ENCODE measurements at regions not wholly inside any gene's neighbourhood (a gene's known extent, or its start where the extent isn't known, plus 50 kb on each side); places are given as distances from the start of the nearest gene placed in this dataset.

DNA sequence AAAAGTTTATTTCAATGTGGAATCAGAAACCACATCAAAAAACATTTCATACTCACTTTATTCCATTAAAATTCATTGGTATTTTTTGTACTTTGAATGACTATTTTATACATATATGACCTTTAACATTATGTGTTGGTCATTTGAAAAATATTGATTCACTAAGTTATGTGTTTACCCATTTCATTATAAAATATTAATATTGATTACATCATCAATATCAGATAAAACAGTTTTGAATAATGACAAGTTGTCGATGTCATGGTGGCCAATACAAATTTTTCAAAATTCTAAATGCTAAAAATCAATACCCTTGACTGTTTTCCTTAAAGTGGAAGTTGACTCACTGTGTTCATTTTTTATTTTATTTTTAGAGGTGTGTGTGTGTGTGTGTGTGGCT lies 239.7 kb upstream of the ROBO1 start:
- TF ChIP-seq, protein P1, sequence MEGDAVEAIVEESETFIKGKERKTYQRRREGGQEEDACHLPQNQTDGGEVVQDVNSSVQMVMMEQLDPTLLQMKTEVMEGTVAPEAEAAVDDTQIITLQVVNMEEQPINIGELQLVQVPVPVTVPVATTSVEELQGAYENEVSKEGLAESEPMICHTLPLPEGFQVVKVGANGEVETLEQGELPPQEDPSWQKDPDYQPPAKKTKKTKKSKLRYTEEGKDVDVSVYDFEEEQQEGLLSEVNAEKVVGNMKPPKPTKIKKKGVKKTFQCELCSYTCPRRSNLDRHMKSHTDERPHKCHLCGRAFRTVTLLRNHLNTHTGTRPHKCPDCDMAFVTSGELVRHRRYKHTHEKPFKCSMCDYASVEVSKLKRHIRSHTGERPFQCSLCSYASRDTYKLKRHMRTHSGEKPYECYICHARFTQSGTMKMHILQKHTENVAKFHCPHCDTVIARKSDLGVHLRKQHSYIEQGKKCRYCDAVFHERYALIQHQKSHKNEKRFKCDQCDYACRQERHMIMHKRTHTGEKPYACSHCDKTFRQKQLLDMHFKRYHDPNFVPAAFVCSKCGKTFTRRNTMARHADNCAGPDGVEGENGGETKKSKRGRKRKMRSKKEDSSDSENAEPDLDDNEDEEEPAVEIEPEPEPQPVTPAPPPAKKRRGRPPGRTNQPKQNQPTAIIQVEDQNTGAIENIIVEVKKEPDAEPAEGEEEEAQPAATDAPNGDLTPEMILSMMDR (IDR thresholded peaks at IDR 0.05; ENCODE audit: low read depth, low read length), result no peak
- Histone ChIP-seq H3K9me3 (no peaks in the 10 kb centered on the region), H3K4me1 (peaks cover 2% of the 10 kb centered on the region), H3K27me3 (no peaks in the 10 kb centered on the region), H3K4me3 (ENCODE audit: low read depth, low read length) (no peak overlapping the region), H3K36me3 (no peaks in the 10 kb centered on the region)
- no peak for DNase-seq

DNA sequence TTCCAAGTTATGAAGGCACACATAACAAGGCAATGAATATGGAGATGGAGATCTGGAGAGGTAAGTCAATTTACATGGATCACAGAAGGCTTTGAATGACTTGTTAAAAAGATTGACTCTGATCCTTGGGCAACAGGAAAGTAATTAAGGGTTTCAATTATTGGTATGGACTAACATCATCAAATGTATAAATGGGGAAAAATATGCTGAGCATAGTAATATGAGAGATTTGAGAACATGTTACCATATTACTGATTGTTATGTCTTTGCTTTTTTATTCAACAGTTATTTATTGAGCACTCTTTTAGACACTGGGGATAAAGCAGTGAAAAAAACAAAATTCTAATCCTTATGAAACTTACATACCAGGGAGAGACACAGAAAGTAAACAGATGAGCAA lies 238.5 kb upstream of the ROBO1 start:
- H3K4me1 ChIP-seq, result peaks cover 2% of the 10 kb centered on the region
- H3K9me3 ChIP-seq, result no peaks in the 10 kb centered on the region
- no peaks in the 10 kb centered on the region for H3K36me3 ChIP-seq
- no peak for DNase-seq
- no peak overlapping the region for H3K4me3 ChIP-seq (ENCODE audit: low read depth, low read length)
- TF ChIP-seq, protein P1 (IDR thresholded peaks at IDR 0.05; ENCODE audit: low read depth, low read length), result no peak
- no peaks in the 10 kb centered on the region for H3K27me3 ChIP-seq

DNA sequence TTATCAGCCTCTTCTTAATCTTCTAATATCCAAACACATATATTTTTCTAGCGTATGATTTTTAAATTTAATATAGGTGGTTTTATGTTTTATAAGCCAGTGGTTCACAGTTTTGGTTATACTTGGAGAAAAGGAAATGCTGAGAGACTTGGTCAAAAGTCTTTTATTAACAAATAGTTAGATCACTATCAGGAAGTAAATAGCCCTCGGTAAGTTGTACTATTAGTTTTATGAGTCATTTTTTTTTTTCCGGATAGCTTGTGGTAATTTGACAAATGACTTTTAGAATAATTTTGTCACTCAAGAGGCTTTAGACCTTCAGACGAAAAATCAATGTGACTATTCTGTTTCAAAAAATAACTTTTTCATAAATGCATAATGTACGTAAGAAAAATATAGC lies 232.2 kb upstream of the ROBO1 start:
- Histone ChIP-seq H3K4me1 (0 out of 2 replicates have a peak, but pooled peaks cover 6% of the 10 kb centered on the region), H3K4me3 (ENCODE audit: low read depth, low read length) (no peak overlapping the region), H3K9me3 (no peaks in the 10 kb centered on the region), H3K36me3 (no peaks in the 10 kb centered on the region), H3K27me3 (no peaks in the 10 kb centered on the region)
- no peak for DNase-seq
- TF ChIP-seq, protein P1 (IDR thresholded peaks at IDR 0.05; ENCODE audit: low read depth, low read length), result no peak

DNA sequence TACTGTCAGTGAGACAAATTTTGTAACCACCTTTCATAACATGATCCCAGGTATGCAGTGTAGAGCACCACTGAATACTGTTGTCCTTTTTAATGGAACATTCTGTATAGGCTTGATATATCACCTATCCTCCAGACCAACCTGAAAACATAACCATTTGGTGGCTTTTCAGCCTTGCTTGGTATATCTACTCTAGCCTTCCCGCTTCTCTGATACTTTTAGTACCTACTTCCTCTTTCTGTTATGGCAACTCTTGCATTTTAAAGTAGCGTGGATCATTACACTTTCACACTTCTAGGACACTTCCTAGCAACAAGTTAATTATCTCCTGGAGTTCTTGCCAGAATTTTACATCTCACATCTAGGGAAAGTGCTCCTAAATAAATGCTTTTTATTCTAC lies 226.6 kb upstream of the ROBO1 start:
- no peak overlapping the region for H3K4me3 ChIP-seq (ENCODE audit: low read depth, low read length)
- TF ChIP-seq, protein P1 (IDR thresholded peaks at IDR 0.05; ENCODE audit: low read depth, low read length), result no peak
- no peaks in the 10 kb centered on the region for H3K9me3 ChIP-seq
- no peak for DNase-seq
- peaks cover 13% of the 10 kb centered on the region; the same call in 1 of the 2 replicates for H3K4me1 ChIP-seq
- no peaks in the 10 kb centered on the region for H3K27me3 ChIP-seq
- H3K36me3 ChIP-seq, result no peaks in the 10 kb centered on the region

DNA sequence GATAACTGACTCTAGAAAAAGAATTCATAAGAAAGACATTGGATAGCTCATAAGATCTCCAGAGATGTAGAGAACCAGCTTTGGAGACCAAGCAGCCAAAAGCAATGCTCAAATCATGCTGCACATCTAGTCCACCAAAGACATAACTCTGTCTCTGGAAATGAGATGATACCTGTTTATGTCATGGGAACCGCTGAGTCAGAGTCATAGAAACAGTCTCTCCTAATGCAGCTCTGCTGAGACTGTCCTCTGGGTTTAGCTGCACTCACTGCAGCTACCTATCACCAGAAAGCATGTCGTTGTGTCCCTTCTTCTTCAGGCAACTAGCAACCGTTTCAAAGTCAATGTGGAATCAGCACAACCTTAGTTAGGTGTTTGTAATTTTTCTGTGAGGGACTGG lies 218.5 kb upstream of the ROBO1 start:
- Histone ChIP-seq H3K27me3 (no peaks in the 10 kb centered on the region), H3K9me3 (no peaks in the 10 kb centered on the region; the same call in 1 of the 2 replicates), H3K4me3 (ENCODE audit: low read depth, low read length) (no peak overlapping the region), H3K36me3 (no peaks in the 10 kb centered on the region), H3K4me1 (no peaks in the 10 kb centered on the region)
- TF ChIP-seq, protein P1 (IDR thresholded peaks at IDR 0.05; ENCODE audit: low read depth, low read length), result no peak
- no peak for DNase-seq

DNA sequence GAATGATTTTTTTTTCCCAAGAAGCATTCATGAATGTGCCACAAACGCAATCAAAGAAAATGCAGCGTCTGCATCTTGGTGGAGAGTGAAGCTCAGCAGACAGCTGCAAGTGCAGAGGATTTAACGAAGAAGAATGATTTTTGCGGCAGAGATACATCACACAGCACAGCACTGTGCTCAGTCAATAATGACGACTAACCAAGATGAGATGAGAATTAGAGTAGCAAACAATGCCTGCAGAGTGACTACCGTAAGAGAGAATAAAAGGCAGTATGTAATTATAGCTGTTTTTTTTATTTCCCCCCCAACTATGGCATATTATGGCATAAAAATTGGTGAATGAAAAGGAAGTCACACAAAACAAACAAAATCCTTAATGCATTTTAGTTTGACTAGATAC lies 218.0 kb upstream of the ROBO1 start:
- no peak for DNase-seq
- no peaks in the 10 kb centered on the region for H3K27me3 ChIP-seq
- no peak overlapping the region for H3K4me3 ChIP-seq (ENCODE audit: low read depth, low read length)
- H3K36me3 ChIP-seq, result no peaks in the 10 kb centered on the region
- TF ChIP-seq, protein P1 (IDR thresholded peaks at IDR 0.05; ENCODE audit: low read depth, low read length), result no peak
- no peaks in the 10 kb centered on the region for H3K4me1 ChIP-seq
- no peaks in the 10 kb centered on the region; the same call in 1 of the 2 replicates for H3K9me3 ChIP-seq

Data from BE2C (cell line).